ENCODE measurements at regions not wholly inside any gene's neighbourhood (a gene's known extent, or its start where the extent isn't known, plus 50 kb on each side); places are given as distances from the start of the nearest gene placed in this dataset.

DNA sequence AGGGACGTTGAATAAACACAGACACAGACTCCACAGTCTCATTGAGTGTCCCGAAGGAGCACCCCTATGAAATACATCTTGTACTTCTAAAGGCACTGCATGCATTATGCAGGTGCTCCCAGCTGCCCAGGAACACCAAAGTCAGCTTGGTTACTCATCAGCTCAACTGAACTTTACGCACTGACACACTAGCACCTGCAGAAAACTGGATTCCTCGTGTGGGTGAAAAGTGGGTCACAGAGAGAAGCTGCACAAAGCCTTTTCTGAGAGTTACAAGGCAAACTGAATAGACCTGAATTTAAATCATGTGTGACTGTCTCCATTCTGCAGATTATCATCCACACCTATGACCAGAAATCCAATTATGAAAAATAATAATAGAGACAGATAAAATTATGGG, 527.5 kb upstream of the NBEA start:
- TF ChIP-seq, protein P1, sequence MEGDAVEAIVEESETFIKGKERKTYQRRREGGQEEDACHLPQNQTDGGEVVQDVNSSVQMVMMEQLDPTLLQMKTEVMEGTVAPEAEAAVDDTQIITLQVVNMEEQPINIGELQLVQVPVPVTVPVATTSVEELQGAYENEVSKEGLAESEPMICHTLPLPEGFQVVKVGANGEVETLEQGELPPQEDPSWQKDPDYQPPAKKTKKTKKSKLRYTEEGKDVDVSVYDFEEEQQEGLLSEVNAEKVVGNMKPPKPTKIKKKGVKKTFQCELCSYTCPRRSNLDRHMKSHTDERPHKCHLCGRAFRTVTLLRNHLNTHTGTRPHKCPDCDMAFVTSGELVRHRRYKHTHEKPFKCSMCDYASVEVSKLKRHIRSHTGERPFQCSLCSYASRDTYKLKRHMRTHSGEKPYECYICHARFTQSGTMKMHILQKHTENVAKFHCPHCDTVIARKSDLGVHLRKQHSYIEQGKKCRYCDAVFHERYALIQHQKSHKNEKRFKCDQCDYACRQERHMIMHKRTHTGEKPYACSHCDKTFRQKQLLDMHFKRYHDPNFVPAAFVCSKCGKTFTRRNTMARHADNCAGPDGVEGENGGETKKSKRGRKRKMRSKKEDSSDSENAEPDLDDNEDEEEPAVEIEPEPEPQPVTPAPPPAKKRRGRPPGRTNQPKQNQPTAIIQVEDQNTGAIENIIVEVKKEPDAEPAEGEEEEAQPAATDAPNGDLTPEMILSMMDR (IDR thresholded peaks at IDR 0.05): no peak
- TF ChIP-seq EZH2 (IDR thresholded peaks at IDR 0.05; ENCODE audit: borderline replicate concordance, insufficient read depth, low read depth, low read length, poor library complexity, severe bottlenecking): no peak
